GM23338 (cell line): ENCODE measurements at regions not wholly inside any gene's neighbourhood (a gene's known extent, or its start where the extent isn't known, plus 50 kb on each side); places are given as distances from the start of the nearest gene placed in this dataset.

Experiments used
- ATAC-seq: fragments of 200-7000 bp; cut with Tn5 transposase; 3 replicates; pipeline ENCODE4 v1.9.1; 2020
- DNase-seq: peaks from one replicate; pipeline ENCODE4 v3.0.0-alpha.2; 2015; ENCODE audit warnings: low spot score
- H2AFZ ChIP-seq: fragments of 200-600 bp; sonication (generic); 2 replicates; pipeline ENCODE4 v1.8.0; 2016; ENCODE audit warnings: antibody characterized with exemption, mild to moderate bottlenecking, moderate library complexity
- H3F3A ChIP-seq: fragments of 200-600 bp; sonication (generic); replicated peaks from 2 replicates; pipeline ENCODE4 v1.8.0; 2017; ENCODE audit warnings: antibody characterized with exemption, mixed run types, low read depth
- H3K27ac ChIP-seq: fragments of 200-600 bp; sonication (generic); 2 replicates; pipeline ENCODE4 v1.6.1; 2016; ENCODE audit warnings: low read depth
- H3K27me3 ChIP-seq: fragments of 200-600 bp; sonication (generic); 2 replicates; pipeline ENCODE4 v1.8.0; 2016; ENCODE audit warnings: mild to moderate bottlenecking, mixed run types, moderate library complexity; ENCODE audit not compliant: insufficient read depth
- H3K36me3 ChIP-seq: fragments of 200-600 bp; sonication (generic); 2 replicates; pipeline ENCODE4 v1.8.0; 2016; ENCODE audit warnings: mild to moderate bottlenecking; ENCODE audit not compliant: insufficient read depth
- H3K4me1 ChIP-seq: fragments of 200-600 bp; sonication (generic); 2 replicates; pipeline ENCODE4 v1.8.0; 2016; ENCODE audit warnings: mild to moderate bottlenecking, moderate library complexity; ENCODE audit not compliant: insufficient read depth
- H3K4me2 ChIP-seq: fragments of 200-600 bp; sonication (generic); 2 replicates; pipeline ENCODE4 v1.7.1; 2017; ENCODE audit warnings: mixed run types
- H3K4me3 ChIP-seq: fragments of 200-600 bp; sonication (generic); 2 replicates; pipeline ENCODE4 v1.6.1; 2016; ENCODE audit warnings: mixed run types
- H3K79me2 ChIP-seq: fragments of 200-600 bp; sonication (generic); replicated peaks from 2 replicates; pipeline ENCODE4 v1.8.0; 2017; ENCODE audit warnings: mild to moderate bottlenecking; ENCODE audit not compliant: insufficient read depth
- H3K9me2 ChIP-seq: fragments of 200-600 bp; sonication (generic); 2 replicates; pipeline ENCODE4 v1.8.0; 2017; ENCODE audit not compliant: insufficient read depth
- H4K20me1 ChIP-seq: fragments of 200-600 bp; sonication (generic); replicated peaks from 2 replicates; pipeline ENCODE4 v1.8.0; 2017; ENCODE audit warnings: mild to moderate bottlenecking; ENCODE audit not compliant: insufficient read depth
- H3K27ac Mint-ChIP-seq: 2 replicates; pipeline ENCODE4 v1.8.0; 2020; ENCODE audit warnings: inconsistent platforms, mild to moderate bottlenecking, moderate library complexity, mixed read lengths
- H3K27me3 Mint-ChIP-seq: 3 replicates; pipeline ENCODE4 v1.8.0; 2022; ENCODE audit warnings: low read depth, mild to moderate bottlenecking, moderate library complexity, mixed read lengths, inconsistent platforms; ENCODE audit not compliant: insufficient read depth, poor library complexity
- H3K36me3 Mint-ChIP-seq: 3 replicates; pipeline ENCODE4 v1.8.0; 2021; ENCODE audit warnings: low read depth, mild to moderate bottlenecking, inconsistent platforms, moderate library complexity, mixed read lengths
- H3K4me1 Mint-ChIP-seq: 3 replicates; pipeline ENCODE4 v1.8.0; 2020; ENCODE audit warnings: mild to moderate bottlenecking, inconsistent platforms, mixed read lengths
- H3K4me3 Mint-ChIP-seq: 3 replicates; pipeline ENCODE4 v1.8.0; 2021; ENCODE audit warnings: moderate library complexity, mild to moderate bottlenecking, inconsistent platforms, mixed read lengths
- H3K9me3 Mint-ChIP-seq: 3 replicates; pipeline ENCODE4 v1.8.0; 2020; ENCODE audit warnings: moderate library complexity, mild to moderate bottlenecking, inconsistent platforms, mixed read lengths
- CREB1 ChIP-seq: fragments of 250-450 bp; sonication (Bioruptor Pico); IDR thresholded peaks from 2 replicates; pipeline ENCODE4 v1.5.0; 2020; ENCODE audit warnings: low read depth, mild to moderate bottlenecking, moderate library complexity
- EZH2 ChIP-seq: fragments of 200-600 bp; sonication (generic); IDR thresholded peaks from one replicate; pipeline ENCODE4 v1.8.0; 2017; ENCODE audit warnings: antibody characterized with exemption, mild to moderate bottlenecking, low read depth; ENCODE audit not compliant: unreplicated experiment
- EZH2phosphoT487 ChIP-seq: fragments of 200-600 bp; sonication (generic); IDR thresholded peaks from one replicate; pipeline ENCODE4 v1.8.1; 2018; ENCODE audit warnings: antibody characterized with exemption; ENCODE audit not compliant: unreplicated experiment
- JUNB ChIP-seq: IDR thresholded peaks from one replicate; pipeline ENCODE4 v1.6.1; 2016; ENCODE audit warnings: antibody characterized with exemption; ENCODE audit not compliant: unreplicated experiment
- NANOG ChIP-seq: IDR thresholded peaks from 2 replicates; pipeline ENCODE4 v1.6.1; 2016; ENCODE audit warnings: antibody characterized with exemption, borderline replicate concordance
- POLR2AphosphoS5 ChIP-seq: IDR thresholded peaks from 2 replicates; pipeline ENCODE4 v1.6.1; 2016; ENCODE audit warnings: antibody characterized with exemption, low read depth
- STAT1 ChIP-seq: IDR thresholded peaks from one replicate; pipeline ENCODE4 v1.6.1; 2016; ENCODE audit warnings: antibody characterized with exemption; ENCODE audit not compliant: unreplicated experiment
- ZNF114 ChIP-seq: fragments of 250-450 bp; sonication (Bioruptor Pico); IDR thresholded peaks from 2 replicates; pipeline ENCODE4 v1.5.0; 2020; ENCODE audit warnings: mild to moderate bottlenecking, moderate library complexity
- ZNF331 ChIP-seq: fragments of 250-450 bp; sonication (Bioruptor Pico); IDR thresholded peaks from 2 replicates; pipeline ENCODE4 v1.5.0; 2020; ENCODE audit warnings: low read depth, mild to moderate bottlenecking, moderate library complexity
- TF ChIP-seq, protein P1 (sequence below): IDR thresholded peaks from one replicate; pipeline ENCODE4 v1.6.1; 2018; ENCODE audit warnings: antibody characterized with exemption; ENCODE audit not compliant: unreplicated experiment
- TF ChIP-seq, protein P2 (sequence below): IDR thresholded peaks from 2 replicates; pipeline ENCODE4 v1.6.1; 2016; ENCODE audit warnings: antibody characterized with exemption
- TF ChIP-seq, protein P3 (sequence below): fragments of 250-450 bp; sonication (Bioruptor Pico); IDR thresholded peaks from 2 replicates; pipeline ENCODE4 v1.5.0; 2020; ENCODE audit warnings: mild to moderate bottlenecking, moderate library complexity
- TF ChIP-seq, protein P4 (sequence below), 2 experiments: fragments of 200-600 bp in 1 of 2; sonication (generic) in 1 of 2; conservative IDR thresholded peaks; 2 replicates each; pipeline versions ENCODE4 v1.5.1 to v1.6.1; 2016 to 2017; ENCODE audit warnings: antibody characterized with exemption in 2 of 2, low read depth in 2 of 2, mild to moderate bottlenecking in 2 of 2, moderate library complexity in 1 of 2

- no peaks in the 10 kb centered on the region for H3K27me3 ChIP-seq
- no peaks in the 10 kb centered on the region for H3K36me3 ChIP-seq
- H3K79me2 ChIP-seq: no peaks in the 10 kb centered on the region
- TF ChIP-seq JUNB (no peak), NANOG (no peak), ZNF114 (no peak), EZH2 (no peak), EZH2phosphoT487 (no peak), ZNF331 (CRISPR knock-in tag) (no peak), POLR2AphosphoS5 (no peak), STAT1 (no peak), CREB1 (CRISPR knock-in tag) (no peak)
- TF ChIP-seq, protein P1, sequence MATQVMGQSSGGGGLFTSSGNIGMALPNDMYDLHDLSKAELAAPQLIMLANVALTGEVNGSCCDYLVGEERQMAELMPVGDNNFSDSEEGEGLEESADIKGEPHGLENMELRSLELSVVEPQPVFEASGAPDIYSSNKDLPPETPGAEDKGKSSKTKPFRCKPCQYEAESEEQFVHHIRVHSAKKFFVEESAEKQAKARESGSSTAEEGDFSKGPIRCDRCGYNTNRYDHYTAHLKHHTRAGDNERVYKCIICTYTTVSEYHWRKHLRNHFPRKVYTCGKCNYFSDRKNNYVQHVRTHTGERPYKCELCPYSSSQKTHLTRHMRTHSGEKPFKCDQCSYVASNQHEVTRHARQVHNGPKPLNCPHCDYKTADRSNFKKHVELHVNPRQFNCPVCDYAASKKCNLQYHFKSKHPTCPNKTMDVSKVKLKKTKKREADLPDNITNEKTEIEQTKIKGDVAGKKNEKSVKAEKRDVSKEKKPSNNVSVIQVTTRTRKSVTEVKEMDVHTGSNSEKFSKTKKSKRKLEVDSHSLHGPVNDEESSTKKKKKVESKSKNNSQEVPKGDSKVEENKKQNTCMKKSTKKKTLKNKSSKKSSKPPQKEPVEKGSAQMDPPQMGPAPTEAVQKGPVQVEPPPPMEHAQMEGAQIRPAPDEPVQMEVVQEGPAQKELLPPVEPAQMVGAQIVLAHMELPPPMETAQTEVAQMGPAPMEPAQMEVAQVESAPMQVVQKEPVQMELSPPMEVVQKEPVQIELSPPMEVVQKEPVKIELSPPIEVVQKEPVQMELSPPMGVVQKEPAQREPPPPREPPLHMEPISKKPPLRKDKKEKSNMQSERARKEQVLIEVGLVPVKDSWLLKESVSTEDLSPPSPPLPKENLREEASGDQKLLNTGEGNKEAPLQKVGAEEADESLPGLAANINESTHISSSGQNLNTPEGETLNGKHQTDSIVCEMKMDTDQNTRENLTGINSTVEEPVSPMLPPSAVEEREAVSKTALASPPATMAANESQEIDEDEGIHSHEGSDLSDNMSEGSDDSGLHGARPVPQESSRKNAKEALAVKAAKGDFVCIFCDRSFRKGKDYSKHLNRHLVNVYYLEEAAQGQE: no peak
- TF ChIP-seq, protein P2, sequence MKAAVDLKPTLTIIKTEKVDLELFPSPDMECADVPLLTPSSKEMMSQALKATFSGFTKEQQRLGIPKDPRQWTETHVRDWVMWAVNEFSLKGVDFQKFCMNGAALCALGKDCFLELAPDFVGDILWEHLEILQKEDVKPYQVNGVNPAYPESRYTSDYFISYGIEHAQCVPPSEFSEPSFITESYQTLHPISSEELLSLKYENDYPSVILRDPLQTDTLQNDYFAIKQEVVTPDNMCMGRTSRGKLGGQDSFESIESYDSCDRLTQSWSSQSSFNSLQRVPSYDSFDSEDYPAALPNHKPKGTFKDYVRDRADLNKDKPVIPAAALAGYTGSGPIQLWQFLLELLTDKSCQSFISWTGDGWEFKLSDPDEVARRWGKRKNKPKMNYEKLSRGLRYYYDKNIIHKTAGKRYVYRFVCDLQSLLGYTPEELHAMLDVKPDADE: no peak
- TF ChIP-seq, protein P3, sequence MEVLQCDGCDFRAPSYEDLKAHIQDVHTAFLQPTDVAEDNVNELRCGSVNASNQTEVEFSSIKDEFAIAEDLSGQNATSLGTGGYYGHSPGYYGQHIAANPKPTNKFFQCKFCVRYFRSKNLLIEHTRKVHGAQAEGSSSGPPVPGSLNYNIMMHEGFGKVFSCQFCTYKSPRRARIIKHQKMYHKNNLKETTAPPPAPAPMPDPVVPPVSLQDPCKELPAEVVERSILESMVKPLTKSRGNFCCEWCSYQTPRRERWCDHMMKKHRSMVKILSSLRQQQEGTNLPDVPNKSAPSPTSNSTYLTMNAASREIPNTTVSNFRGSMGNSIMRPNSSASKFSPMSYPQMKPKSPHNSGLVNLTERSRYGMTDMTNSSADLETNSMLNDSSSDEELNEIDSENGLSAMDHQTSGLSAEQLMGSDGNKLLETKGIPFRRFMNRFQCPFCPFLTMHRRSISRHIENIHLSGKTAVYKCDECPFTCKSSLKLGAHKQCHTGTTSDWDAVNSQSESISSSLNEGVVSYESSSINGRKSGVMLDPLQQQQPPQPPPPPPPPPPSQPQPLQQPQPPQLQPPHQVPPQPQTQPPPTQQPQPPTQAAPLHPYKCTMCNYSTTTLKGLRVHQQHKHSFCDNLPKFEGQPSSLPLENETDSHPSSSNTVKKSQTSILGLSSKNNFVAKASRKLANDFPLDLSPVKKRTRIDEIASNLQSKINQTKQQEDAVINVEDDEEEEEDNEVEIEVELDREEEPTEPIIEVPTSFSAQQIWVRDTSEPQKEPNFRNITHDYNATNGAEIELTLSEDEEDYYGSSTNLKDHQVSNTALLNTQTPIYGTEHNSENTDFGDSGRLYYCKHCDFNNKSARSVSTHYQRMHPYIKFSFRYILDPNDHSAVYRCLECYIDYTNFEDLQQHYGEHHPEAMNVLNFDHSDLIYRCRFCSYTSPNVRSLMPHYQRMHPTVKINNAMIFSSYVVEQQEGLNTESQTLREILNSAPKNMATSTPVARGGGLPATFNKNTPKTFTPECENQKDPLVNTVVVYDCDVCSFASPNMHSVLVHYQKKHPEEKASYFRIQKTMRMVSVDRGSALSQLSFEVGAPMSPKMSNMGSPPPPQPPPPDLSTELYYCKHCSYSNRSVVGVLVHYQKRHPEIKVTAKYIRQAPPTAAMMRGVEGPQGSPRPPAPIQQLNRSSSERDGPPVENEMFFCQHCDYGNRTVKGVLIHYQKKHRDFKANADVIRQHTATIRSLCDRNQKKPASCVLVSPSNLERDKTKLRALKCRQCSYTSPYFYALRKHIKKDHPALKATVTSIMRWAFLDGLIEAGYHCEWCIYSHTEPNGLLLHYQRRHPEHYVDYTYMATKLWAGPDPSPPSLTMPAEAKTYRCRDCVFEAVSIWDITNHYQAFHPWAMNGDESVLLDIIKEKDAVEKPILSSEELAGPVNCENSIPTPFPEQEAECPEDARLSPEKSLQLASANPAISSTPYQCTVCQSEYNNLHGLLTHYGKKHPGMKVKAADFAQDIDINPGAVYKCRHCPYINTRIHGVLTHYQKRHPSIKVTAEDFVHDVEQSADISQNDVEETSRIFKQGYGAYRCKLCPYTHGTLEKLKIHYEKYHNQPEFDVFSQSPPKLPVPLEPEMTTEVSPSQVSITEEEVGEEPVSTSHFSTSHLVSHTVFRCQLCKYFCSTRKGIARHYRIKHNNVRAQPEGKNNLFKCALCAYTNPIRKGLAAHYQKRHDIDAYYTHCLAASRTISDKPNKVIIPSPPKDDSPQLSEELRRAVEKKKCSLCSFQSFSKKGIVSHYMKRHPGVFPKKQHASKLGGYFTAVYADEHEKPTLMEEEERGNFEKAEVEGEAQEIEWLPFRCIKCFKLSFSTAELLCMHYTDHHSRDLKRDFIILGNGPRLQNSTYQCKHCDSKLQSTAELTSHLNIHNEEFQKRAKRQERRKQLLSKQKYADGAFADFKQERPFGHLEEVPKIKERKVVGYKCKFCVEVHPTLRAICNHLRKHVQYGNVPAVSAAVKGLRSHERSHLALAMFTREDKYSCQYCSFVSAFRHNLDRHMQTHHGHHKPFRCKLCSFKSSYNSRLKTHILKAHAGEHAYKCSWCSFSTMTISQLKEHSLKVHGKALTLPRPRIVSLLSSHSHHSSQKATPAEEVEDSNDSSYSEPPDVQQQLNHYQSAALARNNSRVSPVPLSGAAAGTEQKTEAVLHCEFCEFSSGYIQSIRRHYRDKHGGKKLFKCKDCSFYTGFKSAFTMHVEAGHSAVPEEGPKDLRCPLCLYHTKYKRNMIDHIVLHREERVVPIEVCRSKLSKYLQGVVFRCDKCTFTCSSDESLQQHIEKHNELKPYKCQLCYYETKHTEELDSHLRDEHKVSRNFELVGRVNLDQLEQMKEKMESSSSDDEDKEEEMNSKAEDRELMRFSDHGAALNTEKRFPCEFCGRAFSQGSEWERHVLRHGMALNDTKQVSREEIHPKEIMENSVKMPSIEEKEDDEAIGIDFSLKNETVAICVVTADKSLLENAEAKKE (CRISPR knock-in tag): no peak
- TF ChIP-seq, protein P4, sequence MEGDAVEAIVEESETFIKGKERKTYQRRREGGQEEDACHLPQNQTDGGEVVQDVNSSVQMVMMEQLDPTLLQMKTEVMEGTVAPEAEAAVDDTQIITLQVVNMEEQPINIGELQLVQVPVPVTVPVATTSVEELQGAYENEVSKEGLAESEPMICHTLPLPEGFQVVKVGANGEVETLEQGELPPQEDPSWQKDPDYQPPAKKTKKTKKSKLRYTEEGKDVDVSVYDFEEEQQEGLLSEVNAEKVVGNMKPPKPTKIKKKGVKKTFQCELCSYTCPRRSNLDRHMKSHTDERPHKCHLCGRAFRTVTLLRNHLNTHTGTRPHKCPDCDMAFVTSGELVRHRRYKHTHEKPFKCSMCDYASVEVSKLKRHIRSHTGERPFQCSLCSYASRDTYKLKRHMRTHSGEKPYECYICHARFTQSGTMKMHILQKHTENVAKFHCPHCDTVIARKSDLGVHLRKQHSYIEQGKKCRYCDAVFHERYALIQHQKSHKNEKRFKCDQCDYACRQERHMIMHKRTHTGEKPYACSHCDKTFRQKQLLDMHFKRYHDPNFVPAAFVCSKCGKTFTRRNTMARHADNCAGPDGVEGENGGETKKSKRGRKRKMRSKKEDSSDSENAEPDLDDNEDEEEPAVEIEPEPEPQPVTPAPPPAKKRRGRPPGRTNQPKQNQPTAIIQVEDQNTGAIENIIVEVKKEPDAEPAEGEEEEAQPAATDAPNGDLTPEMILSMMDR (conservative IDR thresholded peaks at IDR 0.05; ENCODE audit: low read depth in 2 of 2): no peak
- DNase-seq: no peak
- Mint-ChIP-seq H3K4me1 (peaks cover 36% of the 10 kb centered on the region), H3K9me3 (no peaks in the 10 kb centered on the region; the same call in 2 of the 3 replicates), H3K27ac (no peak overlapping the region), H3K4me3 (no peak overlapping the region), H3K36me3 (no peaks in the 10 kb centered on the region), H3K27me3 (no peaks in the 10 kb centered on the region)
- H2AFZ ChIP-seq: no peak overlapping the region
- H3K4me1 ChIP-seq: peaks cover 42% of the 10 kb centered on the region
- no peak overlapping the region for H3K27ac ChIP-seq
- ATAC-seq: no peak
- H3K4me3 ChIP-seq: no peak overlapping the region
- no peak overlapping the region for H3K4me2 ChIP-seq
- peaks cover 3% of the 10 kb centered on the region; the same call in 1 of the 2 replicates for H3K9me2 ChIP-seq
- H3F3A ChIP-seq: no peaks in the 10 kb centered on the region
- H4K20me1 ChIP-seq: no peaks in the 10 kb centered on the region
Observed at GRCh38 chr2:207418419-207418818, 111.3 kb upstream of the CREB1 start.
